ENCODE measurements at regions not wholly inside any gene's neighbourhood (a gene's known extent, or its start where the extent isn't known, plus 50 kb on each side); places are given as distances from the start of the nearest gene placed in this dataset.
"Not testable (repeated sequence)": the region's sequence is repeated elsewhere in the genome, so short reads cannot be mapped to it uniquely, and the experiment has no call there.

DNA sequence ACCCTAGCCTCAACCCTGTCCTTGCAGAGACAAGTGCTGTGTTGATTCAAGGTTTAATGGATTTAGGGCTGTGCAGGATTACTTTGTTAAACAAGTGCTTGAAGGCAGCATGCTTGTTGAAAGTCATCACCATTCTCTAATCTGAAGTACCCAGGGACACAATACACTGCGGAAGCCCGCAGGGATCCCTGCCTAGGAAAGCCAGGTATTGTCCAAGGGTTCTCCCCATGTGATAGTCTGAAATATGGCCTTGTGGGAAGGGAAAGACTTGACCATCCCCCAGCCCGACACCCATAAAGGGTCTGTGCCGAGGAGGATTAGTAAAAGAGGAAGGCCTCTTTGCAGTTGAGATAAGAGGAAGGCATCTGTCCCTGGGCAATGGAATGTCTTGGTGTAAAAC lies 118.9 kb downstream of the ZNF486 start:
- TF ChIP-seq, protein P1, sequence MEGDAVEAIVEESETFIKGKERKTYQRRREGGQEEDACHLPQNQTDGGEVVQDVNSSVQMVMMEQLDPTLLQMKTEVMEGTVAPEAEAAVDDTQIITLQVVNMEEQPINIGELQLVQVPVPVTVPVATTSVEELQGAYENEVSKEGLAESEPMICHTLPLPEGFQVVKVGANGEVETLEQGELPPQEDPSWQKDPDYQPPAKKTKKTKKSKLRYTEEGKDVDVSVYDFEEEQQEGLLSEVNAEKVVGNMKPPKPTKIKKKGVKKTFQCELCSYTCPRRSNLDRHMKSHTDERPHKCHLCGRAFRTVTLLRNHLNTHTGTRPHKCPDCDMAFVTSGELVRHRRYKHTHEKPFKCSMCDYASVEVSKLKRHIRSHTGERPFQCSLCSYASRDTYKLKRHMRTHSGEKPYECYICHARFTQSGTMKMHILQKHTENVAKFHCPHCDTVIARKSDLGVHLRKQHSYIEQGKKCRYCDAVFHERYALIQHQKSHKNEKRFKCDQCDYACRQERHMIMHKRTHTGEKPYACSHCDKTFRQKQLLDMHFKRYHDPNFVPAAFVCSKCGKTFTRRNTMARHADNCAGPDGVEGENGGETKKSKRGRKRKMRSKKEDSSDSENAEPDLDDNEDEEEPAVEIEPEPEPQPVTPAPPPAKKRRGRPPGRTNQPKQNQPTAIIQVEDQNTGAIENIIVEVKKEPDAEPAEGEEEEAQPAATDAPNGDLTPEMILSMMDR (optimal IDR thresholded peaks at IDR 0.05 in 1 of 3, IDR thresholded peaks at IDR 0.05 in 1 of 3, conservative IDR thresholded peaks at IDR 0.05 in 1 of 3; ENCODE audit: extremely low read depth in 1 of 3, insufficient read depth in 2 of 3, low read length in 3 of 3): not testable (repeated sequence)
- TF ChIP-seq EZH2 (IDR thresholded peaks at IDR 0.05; ENCODE audit: low read length): not testable (repeated sequence)

Data from keratinocyte (primary cell).